ENCODE measurements at regions not wholly inside any gene's neighbourhood (a gene's known extent, or its start where the extent isn't known, plus 50 kb on each side); places are given as distances from the start of the nearest gene placed in this dataset.

DNA sequence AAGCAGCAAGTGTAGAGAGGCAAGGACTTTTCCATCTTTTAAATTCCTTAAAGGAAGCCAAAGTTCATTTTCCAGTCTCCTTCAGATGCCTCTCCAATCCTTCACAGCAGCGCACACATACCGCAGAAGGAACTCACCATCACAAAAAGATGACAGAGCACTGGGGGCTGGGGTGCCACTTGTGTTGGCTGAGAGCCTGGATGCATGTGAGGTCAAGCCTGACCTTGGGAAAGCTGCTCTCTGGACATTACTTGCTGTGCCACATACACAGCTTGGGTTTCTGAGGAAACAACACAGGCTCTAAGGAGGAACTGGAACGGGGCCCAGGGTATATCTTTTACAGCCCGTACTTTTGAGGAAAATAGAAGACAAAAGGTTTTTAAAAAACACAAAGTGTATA is 364.3 kb upstream of the MEX3C start:
- TF ChIP-seq, protein P1, sequence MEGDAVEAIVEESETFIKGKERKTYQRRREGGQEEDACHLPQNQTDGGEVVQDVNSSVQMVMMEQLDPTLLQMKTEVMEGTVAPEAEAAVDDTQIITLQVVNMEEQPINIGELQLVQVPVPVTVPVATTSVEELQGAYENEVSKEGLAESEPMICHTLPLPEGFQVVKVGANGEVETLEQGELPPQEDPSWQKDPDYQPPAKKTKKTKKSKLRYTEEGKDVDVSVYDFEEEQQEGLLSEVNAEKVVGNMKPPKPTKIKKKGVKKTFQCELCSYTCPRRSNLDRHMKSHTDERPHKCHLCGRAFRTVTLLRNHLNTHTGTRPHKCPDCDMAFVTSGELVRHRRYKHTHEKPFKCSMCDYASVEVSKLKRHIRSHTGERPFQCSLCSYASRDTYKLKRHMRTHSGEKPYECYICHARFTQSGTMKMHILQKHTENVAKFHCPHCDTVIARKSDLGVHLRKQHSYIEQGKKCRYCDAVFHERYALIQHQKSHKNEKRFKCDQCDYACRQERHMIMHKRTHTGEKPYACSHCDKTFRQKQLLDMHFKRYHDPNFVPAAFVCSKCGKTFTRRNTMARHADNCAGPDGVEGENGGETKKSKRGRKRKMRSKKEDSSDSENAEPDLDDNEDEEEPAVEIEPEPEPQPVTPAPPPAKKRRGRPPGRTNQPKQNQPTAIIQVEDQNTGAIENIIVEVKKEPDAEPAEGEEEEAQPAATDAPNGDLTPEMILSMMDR (conservative IDR thresholded peaks at IDR 0.05; ENCODE audit: low read length) = no peak
- no peak for TF ChIP-seq EZH2phosphoT487 (IDR thresholded peaks at IDR 0.05; ENCODE audit: borderline replicate concordance, low read depth, low read length)

All from OCI-LY7 (cell line).